Activated naive CD4-positive, alpha-beta T cell treated with anti-CD3 and anti-CD28 coated beads, Interleukin-2, amount 50 U/mL, for 72 hours (primary cell): ENCODE measurements at regions not wholly inside any gene's neighbourhood (a gene's known extent, or its start where the extent isn't known, plus 50 kb on each side); places are given as distances from the start of the nearest gene placed in this dataset.

Experiments
- ATAC-seq, 2 donors: fragments of 150-1000 bp; cut with Tn5 transposase; 2 replicates each; pipeline ENCODE4 v1.10.0; 2021; ENCODE audit warnings: mild to moderate bottlenecking in 2 of 2, moderate library complexity in 2 of 2
- DNase-seq, 2 donors: peaks; one replicate each; pipeline ENCODE4 v3.0.0; 2021 to 2022; ENCODE audit warnings: low spot score in 2 of 2
- H3K27ac Mint-ChIP-seq, 2 donors: one replicate each; pipeline ENCODE4 v1.8.0; 2022; ENCODE audit warnings: mild to moderate bottlenecking in 2 of 2, mixed read lengths in 2 of 2
- H3K36me3 Mint-ChIP-seq, 2 donors: one replicate each; pipeline ENCODE4 v1.8.0; 2022; ENCODE audit warnings: mixed read lengths in 2 of 2
- H3K9me3 Mint-ChIP-seq, 2 donors: one replicate each; pipeline ENCODE4 v1.8.0; 2022; ENCODE audit warnings: mixed read lengths in 2 of 2

DNA sequence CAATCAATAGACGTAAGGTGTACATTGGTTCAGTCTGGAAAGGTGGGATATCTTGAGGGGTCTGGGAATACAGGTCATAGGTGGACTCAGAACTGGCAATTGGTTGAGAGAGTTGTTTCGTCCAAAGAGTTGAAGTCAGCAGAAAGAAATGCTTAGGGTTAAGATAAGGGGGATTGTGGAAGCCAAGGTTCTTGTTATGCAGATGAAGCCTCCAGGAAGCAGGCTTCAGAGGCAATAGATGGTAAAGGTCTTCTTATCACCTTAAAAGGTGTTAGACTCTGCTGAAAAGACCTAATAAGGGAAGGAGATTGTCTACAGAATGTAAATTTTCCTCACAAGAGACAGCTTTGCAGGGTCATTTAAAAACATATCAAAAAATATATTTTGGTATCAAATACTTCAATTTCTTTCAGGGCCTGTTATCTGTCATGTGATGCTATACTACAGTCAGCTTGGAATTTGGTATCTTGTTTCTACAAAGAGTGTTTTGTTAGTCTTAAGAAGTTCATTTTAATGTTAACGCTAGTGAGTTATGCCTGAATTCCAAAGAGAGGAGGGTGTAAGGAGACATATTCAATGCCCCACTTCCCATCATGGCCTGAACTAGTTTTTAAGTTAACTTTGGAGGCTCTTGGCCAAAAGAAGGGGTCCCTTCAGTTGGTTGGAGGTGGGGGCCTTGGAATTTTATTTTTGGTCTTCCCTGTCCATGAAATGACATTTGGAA, 378.2 kb upstream of the ROBO2 start:
- ATAC-seq (no peak), DNase-seq (no peak)
- Mint-ChIP-seq H3K9me3 (peaks cover 12 to 13% of the 10 kb centered on the region in 2 donors), H3K27ac (no peak overlapping the region), H3K36me3 (no peaks in the 10 kb centered on the region)

DNA sequence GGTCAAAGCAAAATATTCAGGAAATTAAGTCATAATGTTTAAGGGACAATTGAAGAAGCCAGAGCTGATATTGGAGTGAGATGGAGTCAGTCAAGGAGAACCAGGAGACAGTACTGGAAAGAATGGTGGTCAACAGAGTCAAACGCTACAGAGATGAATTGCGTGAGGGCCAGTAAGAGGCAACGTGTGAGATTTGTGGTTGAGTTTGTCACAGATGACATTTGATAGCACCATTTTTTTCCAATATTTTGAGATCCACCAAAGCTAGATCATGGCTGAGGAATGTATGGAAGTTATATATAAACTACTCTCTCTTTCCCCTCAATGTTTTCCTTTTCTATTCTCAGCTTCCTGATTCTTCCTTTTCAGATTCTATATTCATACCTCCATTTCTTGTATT, 375.1 kb upstream of the ROBO2 start:
- Mint-ChIP-seq H3K9me3 (peaks cover 12 to 13% of the 10 kb centered on the region in 2 donors), H3K27ac (no peak overlapping the region), H3K36me3 (no peaks in the 10 kb centered on the region)
- ATAC-seq (no peak), DNase-seq (no peak)

DNA sequence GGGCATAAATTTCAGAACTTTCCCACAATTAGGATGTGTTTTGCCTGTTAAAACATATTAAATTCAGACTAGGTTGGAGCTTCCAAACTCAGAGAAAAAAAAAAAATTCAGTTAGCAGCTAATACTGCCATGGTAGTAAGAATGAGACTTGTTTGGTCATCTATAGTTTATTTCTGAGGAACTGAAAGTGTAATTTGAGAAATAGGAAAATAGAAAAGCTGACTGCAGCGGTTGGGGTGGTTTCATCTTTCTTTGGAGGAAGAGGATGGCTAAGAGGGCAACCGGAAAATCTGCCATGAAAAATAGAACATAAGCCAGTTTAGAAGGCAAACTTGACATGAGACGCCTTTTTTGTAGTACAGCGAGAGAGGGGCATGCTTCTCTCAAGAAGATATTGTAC, 371.2 kb upstream of the ROBO2 start:
- Mint-ChIP-seq H3K36me3 (no peaks in the 10 kb centered on the region), H3K9me3 (no peaks in the 10 kb centered on the region), H3K27ac (no peak overlapping the region)
- ATAC-seq: no peak
- no peak for DNase-seq

DNA sequence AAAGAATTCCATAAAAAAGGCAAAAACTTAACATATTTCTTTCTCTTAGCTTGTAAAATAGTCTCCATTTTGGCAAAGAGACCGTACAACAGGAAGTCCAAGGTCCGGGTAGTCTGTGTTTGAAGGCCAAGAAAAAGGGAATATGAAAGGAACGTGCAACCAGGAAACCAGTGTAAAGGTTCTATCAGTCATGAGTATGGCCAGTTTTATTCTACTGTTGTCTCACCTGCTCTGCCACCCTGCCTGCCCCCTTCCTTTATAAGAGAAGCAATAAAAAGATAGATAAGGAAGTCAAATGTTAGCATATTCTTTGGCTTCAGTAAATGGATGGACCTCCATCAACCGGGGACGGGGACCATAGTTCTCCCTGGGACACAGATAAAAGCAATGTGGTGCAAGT, 370.6 kb upstream of the ROBO2 start:
- H3K27ac Mint-ChIP-seq: no peak overlapping the region
- H3K9me3 Mint-ChIP-seq: no peaks in the 10 kb centered on the region
- no peak for ATAC-seq
- no peaks in the 10 kb centered on the region for H3K36me3 Mint-ChIP-seq
- no peak for DNase-seq

DNA sequence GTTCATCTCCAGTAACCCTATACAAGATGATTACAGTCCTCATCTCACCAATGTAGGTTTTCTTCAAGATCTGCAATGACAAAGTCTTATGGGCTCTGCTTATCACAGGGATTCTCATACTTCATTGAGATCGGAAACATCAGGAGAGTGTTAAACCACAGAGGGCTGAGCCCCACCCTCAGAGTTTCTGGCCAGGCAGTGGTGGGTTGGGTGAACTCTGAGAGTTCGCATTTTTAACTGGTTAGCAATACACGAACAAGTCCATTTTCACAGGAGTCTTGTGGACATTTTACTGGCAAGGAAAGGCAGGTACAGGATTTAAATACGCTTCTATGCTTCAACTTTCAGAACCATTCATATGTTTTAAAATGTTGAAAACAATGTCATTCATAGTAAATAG, 366.7 kb upstream of the ROBO2 start:
- DNase-seq (no peak), ATAC-seq (no peak)
- no peak overlapping the region for H3K27ac Mint-ChIP-seq
- H3K36me3 Mint-ChIP-seq: no peaks in the 10 kb centered on the region
- H3K9me3 Mint-ChIP-seq: peaks cover 0 to 6% of the 10 kb centered on the region in 2 donors

DNA sequence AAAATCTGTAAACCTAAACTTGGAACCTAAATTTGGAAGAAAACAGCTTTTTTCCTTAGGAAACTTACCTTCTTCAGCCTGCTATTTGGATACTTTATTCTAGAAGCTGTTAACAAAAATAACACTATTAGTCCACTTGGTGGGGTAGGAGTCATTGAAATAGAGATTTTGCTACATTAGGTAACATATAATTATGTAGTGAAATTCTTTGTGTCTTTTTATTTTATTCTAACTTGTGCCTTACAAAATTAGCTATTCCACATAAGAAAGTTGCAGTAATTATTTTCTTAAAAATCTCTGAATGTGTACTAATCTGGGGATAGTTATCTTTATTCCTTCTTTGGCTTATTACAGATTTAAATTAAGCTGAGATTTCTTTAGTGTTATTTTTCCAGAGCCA, 360.4 kb upstream of the ROBO2 start:
- H3K27ac Mint-ChIP-seq: no peak overlapping the region
- DNase-seq (no peak), ATAC-seq (no peak)
- H3K9me3 Mint-ChIP-seq: peaks cover 8 to 18% of the 10 kb centered on the region in 2 donors
- peaks cover 0 to 5% of the 10 kb centered on the region in 2 donors for H3K36me3 Mint-ChIP-seq

DNA sequence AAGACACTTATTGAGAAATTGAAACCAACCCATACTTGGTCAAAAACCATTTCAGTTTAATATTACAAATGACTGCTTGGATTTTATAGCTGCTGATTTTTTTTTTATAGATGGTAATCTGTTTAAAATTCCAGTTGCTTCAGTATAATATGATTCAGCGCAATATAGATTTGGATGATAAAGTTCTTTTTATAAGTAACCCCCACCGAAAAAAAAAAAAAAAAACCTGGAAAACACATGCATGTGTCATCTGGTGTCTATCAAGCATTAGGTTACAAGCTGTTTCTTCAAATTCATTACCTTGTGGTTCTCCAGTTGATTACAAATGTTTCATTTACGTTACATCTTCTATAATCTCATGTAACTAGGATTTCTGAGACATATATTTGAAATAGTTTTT, 356.6 kb upstream of the ROBO2 start:
- peaks cover 0 to 5% of the 10 kb centered on the region in 2 donors for H3K36me3 Mint-ChIP-seq
- ATAC-seq: no peak
- no peak overlapping the region for H3K27ac Mint-ChIP-seq
- no peak for DNase-seq
- peaks cover 8 to 15% of the 10 kb centered on the region in 2 donors for H3K9me3 Mint-ChIP-seq

DNA sequence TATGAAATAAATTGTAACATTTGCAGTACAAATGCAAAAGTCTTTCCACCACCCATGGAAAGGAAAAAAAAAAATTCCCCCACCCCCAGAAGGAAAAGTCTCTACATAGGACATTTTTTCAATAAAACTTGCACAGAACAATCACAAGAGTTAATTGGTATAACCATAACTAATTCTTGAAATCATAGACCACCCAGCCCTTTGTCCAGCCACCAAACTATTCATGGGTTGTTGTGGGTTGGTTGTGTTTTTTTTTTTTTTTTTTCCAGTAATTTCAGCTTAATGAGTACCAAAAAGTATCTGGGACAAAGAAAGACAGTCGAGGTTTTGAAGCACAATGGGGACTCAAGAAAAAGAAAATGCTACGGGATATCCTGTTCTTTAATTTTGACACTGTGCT, 355.0 kb upstream of the ROBO2 start:
- ATAC-seq (no peak), DNase-seq (no peak)
- no peak overlapping the region for H3K27ac Mint-ChIP-seq
- H3K36me3 Mint-ChIP-seq: peaks cover 0 to 5% of the 10 kb centered on the region in 2 donors
- peaks cover 14 to 16% of the 10 kb centered on the region in 2 donors for H3K9me3 Mint-ChIP-seq

DNA sequence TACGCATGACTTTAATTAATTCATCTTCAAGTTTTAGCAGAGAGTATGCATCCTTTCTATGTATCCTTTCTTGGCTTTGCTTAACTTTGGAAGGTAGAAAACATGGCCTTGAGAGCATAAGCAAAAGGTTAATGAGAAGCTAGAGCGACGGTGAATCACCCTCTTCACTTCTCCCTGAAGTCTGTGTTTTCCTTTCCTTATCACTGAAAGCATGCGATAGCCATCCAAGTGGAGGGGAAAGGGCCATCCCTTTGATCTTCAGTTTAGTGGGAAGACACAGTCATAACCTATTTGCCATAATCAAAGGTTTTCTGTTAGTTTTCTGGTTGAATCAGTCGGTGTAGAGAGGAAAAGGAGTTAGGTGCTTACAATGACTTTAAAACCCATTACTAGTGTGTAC, 354.0 kb upstream of the ROBO2 start:
- Mint-ChIP-seq H3K9me3 (peaks cover 16% of the 10 kb centered on the region in 2 donors), H3K27ac (no peak overlapping the region), H3K36me3 (peaks cover 0 to 5% of the 10 kb centered on the region in 2 donors)
- ATAC-seq (no peak), DNase-seq (no peak)

DNA sequence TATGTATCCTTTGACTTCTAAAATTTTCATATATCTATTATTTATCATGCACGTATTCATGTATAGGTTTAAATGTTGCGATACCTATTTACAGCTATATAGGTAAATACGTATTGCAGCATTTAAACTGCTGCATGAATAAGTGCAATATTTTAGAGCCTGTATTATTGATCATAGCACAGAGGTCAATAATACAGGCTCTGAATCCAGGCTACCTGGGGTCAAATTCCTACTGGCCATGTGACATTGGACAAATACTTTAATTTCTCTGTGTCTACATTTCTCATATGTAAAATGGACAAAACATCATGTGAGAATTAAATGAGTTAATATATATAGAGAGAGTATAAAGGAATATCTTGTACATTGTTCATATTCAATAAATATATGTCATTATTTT, 352.9 kb upstream of the ROBO2 start:
- peaks cover 0 to 9% of the 10 kb centered on the region in 2 donors for H3K36me3 Mint-ChIP-seq
- no peak overlapping the region for H3K27ac Mint-ChIP-seq
- ATAC-seq: no peak
- DNase-seq: no peak
- H3K9me3 Mint-ChIP-seq: peaks cover 14 to 18% of the 10 kb centered on the region in 2 donors

DNA sequence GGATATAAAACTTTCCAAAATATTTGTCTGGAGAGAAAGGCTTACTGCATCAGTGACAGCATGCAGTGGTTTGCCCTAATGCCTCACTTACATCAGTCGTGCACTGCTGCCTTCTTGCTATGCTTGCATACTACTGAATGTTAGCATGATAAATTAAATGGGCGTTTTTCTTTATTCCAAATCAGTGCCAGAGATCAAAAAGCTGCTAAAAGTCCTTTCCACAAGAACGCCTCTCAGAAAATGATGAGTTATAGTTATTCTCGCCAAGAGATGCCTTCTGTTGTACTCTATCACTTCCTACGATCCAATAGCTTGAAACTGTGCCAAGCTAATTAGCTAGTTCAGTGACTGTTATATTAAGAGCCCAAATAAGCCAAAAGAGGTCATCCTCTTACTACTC, 345.8 kb upstream of the ROBO2 start:
- H3K9me3 Mint-ChIP-seq: peaks cover 14 to 18% of the 10 kb centered on the region in 2 donors
- peaks cover 0 to 9% of the 10 kb centered on the region in 2 donors for H3K36me3 Mint-ChIP-seq
- ATAC-seq: no peak
- DNase-seq: no peak
- H3K27ac Mint-ChIP-seq: no peak overlapping the region

DNA sequence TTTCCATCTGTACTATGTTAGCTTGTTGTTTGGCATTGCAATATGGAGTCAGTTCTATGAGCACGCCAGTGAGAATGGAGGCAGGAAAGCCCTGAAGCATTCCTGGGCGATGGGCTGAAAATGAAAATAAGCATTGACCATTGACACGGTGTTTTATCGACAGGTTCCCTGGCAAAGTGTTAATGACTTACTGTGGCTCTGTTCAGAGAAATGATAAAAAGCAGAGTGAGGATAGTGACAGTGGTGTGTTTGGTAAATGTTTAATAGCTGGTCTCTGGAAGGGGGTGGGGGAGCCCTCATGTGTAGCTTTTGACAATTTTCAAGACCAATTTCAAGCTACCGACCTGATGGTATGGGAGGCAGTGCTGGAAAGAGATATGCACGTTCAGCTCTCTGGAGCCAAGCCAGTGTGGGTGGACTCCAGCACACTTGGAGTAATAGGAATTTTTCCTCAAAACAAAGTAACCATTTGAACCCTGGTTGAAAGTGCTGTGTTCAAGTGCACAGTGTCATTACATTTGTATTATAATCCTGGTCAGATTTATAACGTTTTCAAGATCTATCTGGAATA, 341.7 kb upstream of the ROBO2 start:
- no peak for DNase-seq
- H3K36me3 Mint-ChIP-seq: no peaks in the 10 kb centered on the region
- H3K9me3 Mint-ChIP-seq: peaks cover 17 to 24% of the 10 kb centered on the region in 2 donors
- no peak overlapping the region for H3K27ac Mint-ChIP-seq
- ATAC-seq: no peak

DNA sequence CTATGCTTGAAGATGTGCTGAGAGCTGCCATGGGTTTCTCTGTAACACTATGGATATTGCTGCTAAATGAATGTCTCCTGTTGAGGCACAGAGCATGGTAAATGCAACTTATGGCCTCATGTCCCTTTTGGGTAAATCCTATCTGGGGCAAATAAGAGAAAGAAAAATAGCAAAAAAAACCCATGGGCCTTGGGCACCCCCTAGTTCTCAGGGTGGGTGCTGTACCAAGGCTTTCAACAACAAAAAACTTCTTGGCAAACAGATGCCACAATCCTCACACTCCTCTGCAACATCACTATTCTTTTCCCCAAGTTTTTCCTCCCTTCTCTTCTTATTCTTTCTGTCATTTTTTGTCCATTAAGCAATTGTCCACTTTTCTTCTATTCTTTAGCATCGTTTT, 340.1 kb upstream of the ROBO2 start:
- ATAC-seq (no peak), DNase-seq (no peak)
- H3K36me3 Mint-ChIP-seq: peaks cover 0 to 5% of the 10 kb centered on the region in 2 donors
- peaks cover 24 to 30% of the 10 kb centered on the region in 2 donors for H3K9me3 Mint-ChIP-seq
- H3K27ac Mint-ChIP-seq: no peak overlapping the region

DNA sequence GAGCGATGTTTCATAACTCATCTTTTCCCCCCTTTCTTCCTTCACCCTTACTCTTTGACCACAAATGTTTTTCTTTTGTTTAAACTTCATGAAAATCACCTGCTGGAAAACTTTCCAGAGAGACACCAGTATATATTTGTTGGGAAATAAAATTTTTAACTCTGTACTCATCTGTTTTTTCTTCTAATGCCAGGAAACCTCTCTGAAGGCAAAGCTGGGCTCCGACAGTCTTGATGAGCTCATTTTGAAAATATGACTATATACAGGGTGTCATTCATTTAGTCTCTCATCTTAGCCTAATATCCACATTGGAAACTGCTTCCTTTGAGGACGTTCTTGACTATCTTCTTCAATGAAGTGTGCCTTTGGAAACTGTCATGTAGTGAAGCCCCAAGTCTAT, 339.6 kb upstream of the ROBO2 start:
- DNase-seq (no peak), ATAC-seq (no peak)
- no peak overlapping the region for H3K27ac Mint-ChIP-seq
- peaks cover 24 to 30% of the 10 kb centered on the region in 2 donors for H3K9me3 Mint-ChIP-seq
- peaks cover 0 to 5% of the 10 kb centered on the region in 2 donors for H3K36me3 Mint-ChIP-seq

DNA sequence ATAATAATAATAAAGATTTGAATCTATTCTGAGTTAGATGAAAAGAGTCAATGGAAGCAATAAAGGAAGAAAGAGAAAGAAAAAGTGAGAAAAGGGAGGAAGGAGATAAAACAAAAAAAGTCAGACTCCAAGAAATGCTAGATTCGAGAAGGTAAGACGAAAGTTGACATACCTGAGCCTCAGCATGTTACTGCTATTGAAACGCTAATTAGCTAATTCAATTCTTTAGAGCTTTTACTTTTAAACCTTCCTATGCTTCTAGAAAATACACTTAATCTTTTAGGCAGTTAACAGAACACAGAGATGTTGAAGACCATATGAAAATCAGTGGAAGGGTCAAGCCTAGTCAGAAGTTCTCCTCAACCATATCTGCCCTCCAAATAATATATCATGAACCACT, 337.2 kb upstream of the ROBO2 start:
- Mint-ChIP-seq H3K27ac (no peak overlapping the region), H3K36me3 (peaks cover 0 to 5% of the 10 kb centered on the region in 2 donors), H3K9me3 (peaks cover 24 to 25% of the 10 kb centered on the region in 2 donors)
- DNase-seq (no peak), ATAC-seq (no peak)

DNA sequence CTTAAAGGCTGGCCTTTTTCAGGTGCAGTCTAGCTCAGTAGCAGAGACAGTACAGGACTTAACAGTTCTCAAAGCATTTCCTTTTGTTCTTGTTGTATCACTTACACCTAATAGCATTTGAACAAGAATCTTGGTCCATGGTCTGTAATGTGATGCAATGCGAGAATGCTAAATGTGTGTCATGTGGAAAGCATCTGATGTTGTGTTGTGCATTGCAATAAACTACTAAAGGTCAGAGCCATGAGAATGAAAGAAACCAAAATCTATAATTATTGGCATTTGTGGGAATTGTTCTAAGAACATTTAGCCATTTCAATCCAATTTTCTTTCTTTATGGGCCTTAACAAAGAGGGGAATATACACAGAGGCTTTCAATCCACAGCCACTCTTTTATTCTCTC, 324.5 kb upstream of the ROBO2 start:
- H3K36me3 Mint-ChIP-seq: no peaks in the 10 kb centered on the region
- H3K9me3 Mint-ChIP-seq: peaks cover 14 to 18% of the 10 kb centered on the region in 2 donors
- ATAC-seq (no peak), DNase-seq (no peak)
- H3K27ac Mint-ChIP-seq: no peak overlapping the region

DNA sequence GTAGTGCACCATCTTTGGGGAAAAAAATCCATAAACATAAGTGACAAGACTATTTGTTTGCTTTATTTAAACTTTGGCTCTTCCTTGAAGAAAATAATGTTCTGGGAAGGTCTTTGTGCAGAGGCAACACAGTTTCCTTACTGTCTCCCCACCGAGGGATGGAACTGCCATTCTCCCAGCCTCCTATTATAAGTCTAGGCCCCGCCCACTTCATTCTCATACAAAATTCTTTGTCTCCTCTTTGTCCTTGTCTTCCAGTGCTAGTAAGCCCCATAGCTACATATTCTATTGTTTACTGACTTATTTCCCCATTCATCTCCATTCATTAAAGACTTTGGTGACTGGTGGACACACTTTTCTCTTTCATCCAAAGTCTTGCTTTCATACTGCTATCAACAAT, 316.5 kb upstream of the ROBO2 start:
- Mint-ChIP-seq H3K36me3 (no peaks in the 10 kb centered on the region), H3K27ac (no peak overlapping the region), H3K9me3 (peaks cover 8 to 11% of the 10 kb centered on the region in 2 donors)
- DNase-seq (no peak), ATAC-seq (no peak)

DNA sequence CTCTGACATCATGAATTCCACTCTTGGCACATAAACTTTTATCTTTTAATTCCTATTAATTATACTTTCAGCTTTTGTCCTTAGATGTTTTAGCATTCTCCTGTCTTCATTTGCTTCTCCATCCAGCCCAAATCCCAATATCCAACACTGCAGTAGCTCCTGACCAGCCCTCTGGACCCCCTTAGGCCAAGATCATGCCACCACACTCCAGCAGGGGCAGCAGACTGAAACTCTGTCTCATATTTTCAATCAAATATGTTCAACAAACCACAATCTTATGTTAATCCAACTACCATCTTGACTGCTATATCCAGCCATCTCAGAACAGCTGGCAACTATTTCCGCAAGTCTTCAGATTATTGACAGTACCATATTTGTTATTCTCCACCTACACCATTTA, 315.8 kb upstream of the ROBO2 start:
- Mint-ChIP-seq H3K27ac (no peak overlapping the region), H3K9me3 (peaks cover 8 to 15% of the 10 kb centered on the region in 2 donors), H3K36me3 (no peaks in the 10 kb centered on the region)
- ATAC-seq (no peak), DNase-seq (no peak)
